HG02852 (cell line): ENCODE measurements at regions not wholly inside any gene's neighbourhood (a gene's known extent, or its start where the extent isn't known, plus 50 kb on each side); places are given as distances from the start of the nearest gene placed in this dataset.
"Not testable (repeated sequence)": the region's sequence is repeated elsewhere in the genome, so short reads cannot be mapped to it uniquely, and the experiment has no call there.

Experiments used
- ATAC-seq: cut with Tn5 transposase; IDR thresholded peaks from one replicate; pipeline ENCODE4 v1.9.1; 2021; ENCODE audit warnings: mild to moderate bottlenecking, moderate library complexity; ENCODE audit not compliant: unreplicated experiment

DNA sequence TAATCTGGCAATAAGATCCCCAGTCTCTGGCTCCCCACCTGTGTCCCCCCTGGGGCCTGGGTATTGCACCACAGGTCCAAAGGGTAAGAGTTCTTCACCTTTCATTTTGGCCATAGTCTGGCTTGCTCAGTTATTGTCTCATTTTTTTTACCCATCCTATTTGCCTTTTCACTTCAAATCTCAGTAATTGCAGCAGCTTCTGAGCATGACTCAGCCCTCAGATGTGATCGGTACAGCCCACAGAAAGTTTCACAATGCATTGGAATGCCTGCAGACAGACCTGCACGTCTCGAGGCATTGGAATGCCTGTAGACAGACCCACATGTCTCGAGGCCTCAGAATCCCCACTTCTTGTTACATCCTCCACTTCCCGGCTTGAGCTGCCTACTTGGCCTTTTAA, 173.6 kb downstream of the NUFIP1 start:
- no peak for ATAC-seq

DNA sequence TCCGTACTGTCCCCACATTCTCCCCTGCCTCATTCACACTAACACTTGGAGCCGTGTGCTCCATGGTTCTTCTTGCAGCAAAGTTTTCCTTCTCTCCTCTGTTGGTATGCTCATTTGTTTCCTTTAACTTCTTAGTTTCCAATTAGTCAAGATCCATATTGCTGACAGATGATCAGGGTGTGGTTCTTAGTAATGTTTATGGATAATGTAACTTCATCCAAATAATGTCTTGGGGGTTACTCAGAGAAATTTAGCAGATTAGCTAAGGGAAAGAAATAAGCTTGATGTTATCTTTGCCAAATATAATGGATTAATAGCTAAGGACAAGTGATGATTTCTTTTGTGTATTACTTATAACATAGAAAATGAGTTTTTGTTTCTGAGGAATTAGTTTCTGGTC, 174.4 kb downstream of the NUFIP1 start:
- ATAC-seq, result no peak

DNA sequence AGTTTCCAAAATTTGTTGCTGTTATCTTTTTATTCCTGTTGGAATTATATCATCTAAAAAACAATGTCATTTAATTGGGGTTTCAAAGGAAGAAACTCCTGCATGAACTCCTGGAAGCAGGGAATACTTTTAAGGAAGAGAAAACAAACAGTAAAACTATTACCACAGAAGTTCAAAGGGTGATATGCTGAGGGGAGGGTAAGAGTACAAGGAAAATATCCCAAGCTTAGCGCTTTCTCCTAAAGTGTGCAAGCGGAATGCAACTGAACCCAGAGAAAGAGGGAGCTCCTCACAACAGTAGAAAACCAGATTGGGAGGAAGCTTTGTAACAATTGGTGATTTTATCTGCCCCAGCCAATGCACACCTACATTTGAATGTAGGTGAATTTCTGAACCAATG, 175.1 kb downstream of the NUFIP1 start:
- no peak for ATAC-seq

DNA sequence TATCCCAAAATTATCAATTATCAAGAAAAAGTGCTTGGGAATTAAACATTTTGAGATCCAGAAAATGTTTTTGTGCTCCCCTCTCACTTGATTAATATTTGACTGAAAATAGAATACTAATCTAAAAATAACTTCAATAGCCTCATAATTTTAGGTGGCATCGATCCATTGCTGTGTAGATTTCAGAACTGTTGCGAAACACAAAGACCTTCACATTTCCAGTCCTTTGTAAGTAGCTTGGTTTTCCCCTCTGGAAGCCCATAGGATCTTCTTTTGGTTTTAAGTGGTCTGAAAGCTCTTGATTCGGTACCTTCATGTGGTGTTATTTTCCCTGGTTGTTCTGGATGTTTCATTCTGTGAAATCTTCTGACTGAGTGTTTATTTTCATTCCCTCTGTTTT, 176.5 kb downstream of the NUFIP1 start:
- ATAC-seq, result no peak

DNA sequence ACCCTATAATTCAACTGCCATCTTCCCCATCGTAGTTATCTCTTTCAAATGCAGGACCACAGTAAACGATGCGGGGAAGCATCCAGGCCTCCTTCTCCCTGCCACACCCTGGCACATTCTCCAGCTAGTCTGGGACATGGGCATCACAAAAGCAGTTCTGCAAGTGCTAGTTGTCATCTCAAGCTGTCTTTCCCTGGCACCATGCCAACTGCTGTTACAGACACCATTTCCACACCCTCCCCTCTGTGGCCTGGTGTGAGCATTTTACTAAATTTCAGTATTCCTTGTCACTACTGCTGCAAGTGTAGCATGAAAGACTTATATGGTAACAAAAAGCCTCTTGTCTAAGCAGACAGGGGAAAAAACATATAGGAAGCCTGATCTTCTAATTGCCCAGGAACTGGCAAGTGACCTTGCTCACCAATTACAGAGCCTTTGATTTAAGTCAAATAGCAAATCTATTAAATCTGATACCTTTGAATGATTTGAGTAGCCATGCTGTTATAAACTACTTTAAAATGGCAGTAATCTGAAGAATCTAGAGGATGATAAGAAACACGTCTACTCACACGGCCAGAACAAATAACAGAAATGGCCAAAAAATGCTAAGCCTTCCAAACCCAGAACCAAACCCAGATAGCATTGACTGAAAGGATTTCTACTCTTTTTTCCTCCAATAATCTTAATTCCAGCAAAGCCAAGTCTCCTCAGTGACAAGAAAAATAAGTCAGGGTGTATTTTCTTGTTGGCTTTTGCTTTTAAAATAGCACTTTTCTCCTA, 179.0 kb downstream of the NUFIP1 start:
- no peak for ATAC-seq

DNA sequence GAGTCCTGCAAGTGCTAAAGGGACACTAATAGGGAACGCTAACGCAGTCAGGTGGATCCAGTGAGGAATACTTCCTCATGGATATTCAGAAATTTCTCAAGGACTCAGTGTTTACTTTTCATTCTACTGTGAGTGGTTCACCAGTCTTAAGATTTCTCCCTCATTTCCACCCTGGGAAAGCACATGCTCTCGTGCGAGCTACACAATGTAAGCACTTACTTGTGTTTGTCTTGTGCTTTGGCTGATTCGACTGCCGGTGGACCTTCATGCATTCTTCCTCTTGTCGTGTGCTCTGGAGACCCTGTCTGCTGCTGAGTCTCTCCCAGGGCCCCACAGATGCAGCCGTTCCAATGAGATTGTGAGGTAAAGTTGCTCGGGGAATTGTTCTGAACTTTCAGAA, 180.1 kb downstream of the NUFIP1 start:
- no peak for ATAC-seq

DNA sequence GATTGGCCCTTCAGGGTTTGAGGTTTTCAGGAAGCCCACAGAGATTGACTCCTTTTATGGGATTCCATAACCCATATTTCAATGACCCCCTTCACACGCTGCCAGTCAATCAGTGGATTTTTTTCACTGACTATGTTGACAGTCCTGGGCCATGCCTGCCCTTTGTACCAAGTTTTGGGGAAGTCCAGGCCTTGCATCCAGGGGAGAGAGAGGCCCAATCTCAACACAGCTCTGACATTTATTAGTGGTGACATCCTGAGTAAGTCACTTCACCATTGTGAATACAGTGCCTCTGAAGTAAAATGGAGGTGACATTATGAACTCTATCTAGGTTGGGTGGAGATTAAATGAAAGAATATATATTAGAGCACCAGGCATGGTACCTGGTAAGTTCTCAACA, 181.1 kb downstream of the NUFIP1 start:
- ATAC-seq, result no peak

DNA sequence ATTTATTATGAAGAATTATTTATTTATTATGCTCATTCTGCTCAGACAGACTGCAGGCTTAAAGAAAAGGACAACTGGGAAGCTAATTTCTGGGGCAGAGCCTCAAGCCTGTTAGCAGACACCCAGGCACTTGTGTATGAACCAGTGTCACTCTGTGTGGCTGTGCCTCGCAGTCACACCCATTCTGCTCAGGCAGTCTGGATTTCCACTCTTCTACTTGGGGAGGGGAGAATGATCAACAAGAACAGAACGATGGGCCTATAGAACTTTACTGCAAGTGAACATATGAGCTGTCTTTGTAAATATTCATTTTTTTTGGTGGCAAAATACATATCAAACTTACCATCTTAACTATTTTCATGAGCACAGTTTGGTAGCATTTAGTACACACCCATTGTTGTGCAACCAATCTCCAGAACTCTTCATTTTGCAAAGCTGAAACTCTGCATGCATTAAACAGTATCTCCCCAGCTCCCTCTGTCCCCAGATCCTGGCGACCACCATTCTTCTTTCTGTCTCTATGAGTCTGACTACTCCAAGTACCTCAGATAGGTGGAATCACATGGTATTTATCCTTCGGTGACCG, 181.7 kb downstream of the NUFIP1 start:
- no peak for ATAC-seq

DNA sequence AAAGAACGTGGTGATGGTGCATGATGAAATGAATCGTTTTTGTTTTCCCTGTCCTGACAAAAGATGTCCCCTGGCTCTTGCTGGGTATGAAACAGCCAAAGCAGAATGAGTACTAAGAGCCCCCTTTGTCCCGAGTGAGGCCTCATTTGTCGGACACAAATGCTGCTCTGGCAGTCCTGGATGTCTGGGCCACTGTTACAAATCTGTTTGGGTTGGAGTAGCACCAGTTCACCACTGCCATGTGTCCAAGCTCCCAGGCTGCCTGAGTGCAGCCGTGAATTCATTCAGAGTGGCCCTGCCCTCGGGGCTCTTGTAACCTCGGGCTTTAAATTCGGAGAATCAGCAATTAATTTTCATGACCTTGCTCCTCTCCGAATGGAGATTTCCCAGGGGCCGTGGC, 182.4 kb downstream of the NUFIP1 start:
- ATAC-seq, result no peak

DNA sequence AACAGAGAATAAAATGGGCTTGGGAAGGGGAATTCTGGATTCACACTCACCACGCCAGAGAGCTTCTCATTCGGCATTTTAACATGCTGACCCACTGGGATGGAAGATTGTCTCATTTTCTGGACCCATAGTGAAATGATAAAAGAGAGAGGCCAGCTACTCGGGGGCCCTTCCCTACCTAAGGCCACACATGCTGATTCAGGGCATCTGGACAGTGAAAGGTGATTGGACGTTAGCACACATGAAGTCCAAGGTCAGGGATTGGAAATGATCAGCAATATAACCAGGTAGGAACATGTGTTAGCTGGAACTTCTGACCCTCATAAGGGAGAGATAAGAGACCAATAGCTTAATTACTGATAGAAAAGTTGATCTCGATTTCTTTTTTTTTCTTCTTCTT, 183.7 kb downstream of the NUFIP1 start:
- no peak for ATAC-seq

DNA sequence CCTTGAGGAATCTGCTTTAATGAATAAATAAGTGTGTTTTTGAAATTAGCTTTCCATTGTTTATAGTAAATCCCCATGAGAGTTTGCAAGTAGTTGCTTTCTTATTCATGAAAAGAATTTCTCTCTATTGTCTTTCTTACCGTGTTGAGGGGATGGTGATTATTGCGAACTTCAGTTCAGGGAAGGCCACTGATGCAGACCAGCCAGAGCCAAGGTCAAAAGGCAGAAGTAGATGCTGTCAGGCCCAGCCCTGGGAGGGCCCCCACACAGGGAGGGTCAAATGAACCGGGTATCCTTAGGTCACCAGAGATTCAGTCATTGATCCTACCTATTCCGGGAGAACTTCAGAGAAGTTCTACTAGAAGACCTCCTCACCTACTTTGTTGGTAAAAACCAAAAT, 185.9 kb downstream of the NUFIP1 start:
- no peak for ATAC-seq

DNA sequence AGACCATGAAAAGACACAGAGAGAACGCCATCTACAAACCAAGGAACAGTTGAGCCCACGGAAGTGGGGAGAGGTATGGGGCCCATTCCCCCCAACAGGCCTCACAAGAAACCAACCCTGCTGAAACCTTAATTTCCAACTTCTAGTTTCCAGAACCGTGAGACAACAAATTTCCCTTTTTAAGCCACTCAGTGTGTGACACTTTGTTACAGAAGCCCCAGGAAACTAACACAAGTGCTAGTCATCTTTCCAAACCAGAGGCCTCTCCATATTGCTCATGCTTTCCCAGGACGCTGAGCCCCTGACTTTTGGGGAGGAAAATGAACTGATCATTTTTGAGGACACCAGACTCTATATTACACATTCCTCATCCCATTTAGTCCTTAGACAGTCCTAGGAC, 186.8 kb downstream of the NUFIP1 start:
- ATAC-seq, result no peak

DNA sequence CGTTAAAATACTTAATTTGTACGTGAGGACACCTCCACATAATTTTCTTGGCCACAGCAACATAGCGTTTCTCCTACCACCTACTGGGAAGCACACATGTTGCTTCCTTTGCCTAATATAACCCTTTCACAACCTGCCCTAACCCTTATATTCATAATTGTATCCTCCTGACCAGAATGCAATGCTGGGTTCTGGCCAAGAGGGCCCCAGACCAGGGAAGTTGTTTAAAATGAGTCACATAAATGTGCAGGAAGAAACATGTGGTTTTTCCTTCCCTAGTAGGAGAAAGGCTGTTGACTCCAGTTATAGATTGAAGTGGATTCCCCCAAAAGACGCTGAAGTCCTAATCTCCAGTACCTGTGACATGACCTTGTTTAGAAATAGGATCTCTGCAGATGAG, 187.3 kb downstream of the NUFIP1 start:
- no peak for ATAC-seq

DNA sequence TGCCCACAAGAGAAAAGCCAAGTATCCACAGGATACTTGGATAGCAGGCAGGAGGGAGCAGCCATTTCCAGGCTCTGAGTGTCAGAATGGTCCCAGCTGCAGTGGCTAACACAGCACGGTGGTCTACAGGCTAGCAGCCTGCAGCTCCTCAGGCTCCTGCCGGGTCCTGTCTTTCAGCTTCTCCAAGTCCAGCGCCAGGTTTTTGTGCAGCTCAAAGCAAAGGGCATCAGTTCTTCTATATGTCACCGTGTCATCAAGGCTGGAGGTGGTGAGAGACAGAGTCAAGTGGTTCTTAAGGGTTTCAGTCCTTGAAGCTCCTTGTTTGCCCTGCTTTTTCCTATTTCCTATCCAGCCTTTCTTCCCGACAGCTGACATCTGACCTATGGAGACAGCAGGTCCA, 188.6 kb downstream of the NUFIP1 start:
- ATAC-seq, result no peak

DNA sequence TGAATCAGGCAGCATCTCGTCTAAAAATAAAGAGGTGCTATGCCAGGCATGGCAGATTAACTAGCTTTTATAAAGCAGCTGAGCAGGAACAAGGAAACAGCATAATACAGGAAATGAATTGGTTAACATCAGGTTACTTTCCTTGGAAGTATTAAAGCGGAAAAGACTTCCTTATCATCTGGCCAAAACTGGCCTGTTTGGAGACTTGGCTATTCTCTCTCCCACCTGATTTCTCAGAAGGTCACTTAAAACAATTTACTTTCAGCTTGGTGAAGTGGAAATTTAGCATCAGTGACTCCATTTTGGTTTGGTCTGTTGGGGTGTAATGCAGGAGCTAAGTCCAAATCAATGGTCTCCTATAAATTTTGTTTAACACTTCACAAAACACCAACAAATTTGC, 191.6 kb downstream of the NUFIP1 start:
- ATAC-seq, result no peak

DNA sequence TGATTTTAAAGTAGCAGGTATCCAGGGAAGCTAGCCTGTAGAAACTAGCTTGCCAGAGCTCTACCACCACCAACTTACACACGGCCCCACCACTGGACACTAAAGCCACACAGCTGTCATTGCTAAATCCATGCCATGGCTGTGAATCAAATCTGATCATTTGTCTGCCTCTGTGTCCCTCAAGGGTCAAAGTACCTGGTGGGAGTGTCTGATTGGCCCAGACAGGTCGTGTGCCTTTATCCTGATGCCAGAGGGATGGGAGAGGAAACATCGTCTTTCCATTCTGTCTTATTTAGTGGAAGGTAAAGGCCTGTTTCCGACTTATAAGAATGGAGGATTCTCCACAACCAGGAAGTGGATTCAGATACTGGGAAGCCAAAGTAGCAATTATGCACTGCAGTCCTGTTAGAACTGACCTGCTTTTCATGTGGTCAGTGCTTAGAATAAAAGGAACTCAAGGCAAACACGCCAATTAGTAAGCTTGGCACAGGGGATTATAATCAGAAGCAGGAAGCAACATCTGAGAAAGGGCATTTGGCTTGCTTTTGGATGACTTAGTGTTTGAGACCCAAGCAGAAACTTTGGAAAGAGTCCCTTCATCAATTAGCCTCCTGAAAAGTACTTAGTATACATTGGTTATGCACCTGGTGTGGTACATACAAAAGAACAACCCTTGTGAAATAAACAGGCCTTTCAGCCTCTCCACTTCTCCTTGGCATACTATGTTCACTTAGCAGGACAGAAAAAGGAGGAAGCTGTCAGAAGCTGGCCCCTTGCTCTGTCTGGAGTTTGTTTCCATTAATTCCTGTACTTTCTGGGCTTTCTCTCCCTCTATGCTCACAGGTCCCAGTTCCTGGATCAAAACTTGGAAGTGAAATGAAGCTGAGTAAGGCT, 192.4 kb downstream of the NUFIP1 start:
- no peak for ATAC-seq

DNA sequence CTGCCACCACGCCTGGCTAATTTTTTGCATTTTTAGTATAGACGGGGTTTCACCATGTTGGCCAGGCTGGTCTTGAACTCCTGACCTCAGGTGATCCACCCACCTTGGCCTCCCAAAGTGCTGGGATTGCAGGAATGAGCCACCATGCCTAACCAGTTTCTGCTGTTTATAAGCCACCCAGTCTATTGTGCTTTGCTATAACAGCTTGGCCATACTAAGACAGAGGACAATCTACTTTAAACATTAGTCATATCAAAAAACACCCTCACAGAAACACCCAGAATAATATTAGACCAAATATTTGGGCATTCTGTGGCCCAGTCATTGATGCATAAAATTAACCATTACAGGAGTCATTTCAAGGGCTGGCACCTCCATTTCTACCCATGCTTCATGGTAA, 193.2 kb downstream of the NUFIP1 start:
- ATAC-seq, result not testable (repeated sequence)

DNA sequence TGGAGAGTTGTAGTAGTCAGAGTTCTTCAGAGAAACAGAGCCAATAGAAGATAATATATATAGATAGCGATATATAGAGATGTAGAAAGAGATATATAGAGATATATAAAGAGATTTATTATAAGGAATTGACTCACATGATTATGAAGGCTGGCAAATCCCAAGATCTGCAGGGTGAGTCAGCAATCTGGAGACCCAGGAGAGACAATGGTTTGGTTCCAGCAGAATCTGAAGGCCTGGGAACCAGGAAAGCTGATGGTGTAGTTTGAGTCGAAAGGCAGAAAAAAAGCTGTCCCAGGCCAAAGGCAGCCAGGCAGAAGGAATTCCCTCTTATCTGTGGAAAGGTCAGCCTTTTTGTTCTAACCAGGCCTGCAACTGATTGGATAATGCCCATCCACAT, 194.1 kb downstream of the NUFIP1 start:
- no peak for ATAC-seq

DNA sequence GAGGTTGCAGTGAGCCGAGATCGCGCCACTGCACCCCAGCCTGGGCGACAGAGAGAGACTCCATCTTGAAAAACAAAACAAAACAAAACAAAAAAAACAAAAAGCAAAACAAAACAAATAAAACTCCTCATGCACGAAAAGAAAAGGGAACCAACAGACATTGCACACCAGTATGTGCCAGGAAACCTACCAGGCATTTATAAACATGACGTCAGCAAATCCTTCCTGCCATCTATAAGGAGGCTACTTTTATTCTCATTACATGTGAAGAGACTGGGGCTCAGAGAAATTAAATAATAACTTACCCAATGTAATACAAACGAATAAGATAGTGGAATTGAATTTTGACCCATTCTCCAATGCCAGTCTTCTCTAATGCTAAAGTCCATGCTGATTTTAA, 197.2 kb downstream of the NUFIP1 start:
- no peak for ATAC-seq

DNA sequence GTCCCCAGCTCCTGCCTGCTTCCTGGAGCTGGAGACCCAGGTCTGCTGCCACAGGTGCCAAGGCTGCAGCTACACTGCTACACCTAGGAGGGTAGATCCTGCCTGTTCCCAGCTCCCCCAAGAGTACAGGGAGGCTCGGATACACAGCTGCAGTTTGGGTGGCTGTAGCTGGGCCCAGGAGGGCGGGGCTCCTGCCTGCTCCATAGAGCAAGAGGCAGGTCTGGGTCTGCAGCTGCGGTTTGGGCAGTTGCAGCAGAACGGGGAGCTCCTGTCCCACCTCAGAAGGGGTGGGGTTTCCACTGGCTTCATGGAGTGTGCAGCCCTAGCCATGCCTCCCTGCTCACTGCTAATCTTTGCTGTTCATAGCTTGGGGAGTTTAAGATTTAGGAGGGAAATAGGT, 199.0 kb downstream of the NUFIP1 start:
- ATAC-seq, result no peak

DNA sequence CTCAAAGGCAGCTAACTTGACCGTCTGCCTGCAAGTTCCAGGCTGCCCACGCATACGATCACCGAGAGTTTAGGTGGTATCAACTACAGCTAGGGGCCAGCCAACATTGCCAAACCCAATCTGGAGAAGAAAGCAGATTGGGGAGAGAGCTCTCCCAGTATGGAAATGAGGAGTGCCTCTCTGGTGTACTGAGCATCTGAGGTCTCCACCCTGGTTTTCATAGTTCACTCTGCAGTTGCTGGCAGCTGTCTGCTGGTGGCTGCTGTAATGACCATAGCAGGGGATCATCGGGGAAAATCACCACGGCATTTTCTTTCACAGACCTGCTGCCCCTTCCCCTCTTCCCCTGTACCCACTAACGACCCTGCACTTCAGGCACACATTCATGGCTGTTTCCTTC, 201.7 kb downstream of the NUFIP1 start:
- no peak for ATAC-seq

DNA sequence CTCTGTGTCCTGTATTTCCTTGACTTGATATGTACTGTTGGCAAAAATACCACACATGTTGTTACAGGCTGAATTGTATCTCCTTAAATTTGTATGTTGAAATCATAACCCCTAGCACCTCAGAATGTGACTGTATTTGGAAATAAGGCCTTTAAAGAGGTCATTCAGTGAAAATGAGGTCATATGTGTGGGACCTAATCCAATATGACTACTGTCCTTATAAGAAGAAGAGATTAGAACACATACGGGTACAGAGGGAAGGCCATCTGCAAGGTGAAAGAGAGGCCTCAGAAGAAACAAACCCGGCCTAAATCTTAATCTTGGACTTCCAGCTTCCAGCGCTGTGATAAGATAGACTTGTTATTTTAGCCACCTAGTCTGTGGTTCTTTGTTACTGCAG, 202.5 kb downstream of the NUFIP1 start:
- no peak for ATAC-seq
